Transverse colon (tissue), 4 donors: ENCODE measurements at regions not wholly inside any gene's neighbourhood (a gene's known extent, or its start where the extent isn't known, plus 50 kb on each side); places are given as distances from the start of the nearest gene placed in this dataset.

Experiments
- CTCF ChIP-seq, 5 experiments: fragments of 200-600 bp in 3 of 5; fragments of 450-650 bp in 2 of 5; sonication (generic) in 3 of 5; IDR thresholded peaks; 1 replicate in 2 of 5; 2 replicates in 3 of 5; pipeline ENCODE4 v1.5.1; 2016 to 2017; ENCODE audit warnings: antibody characterized with exemption in 5 of 5, inconsistent platforms in 3 of 5, mild to moderate bottlenecking in 2 of 5, moderate library complexity in 1 of 5
- EP300 ChIP-seq: sonication (generic); formaldehyde crosslinking; IDR thresholded peaks from one replicate; pipeline ENCODE4 v1.6.1; 2017; ENCODE audit warnings: antibody characterized with exemption, low read depth
- POLR2A ChIP-seq: fragments of 450-650 bp; IDR thresholded peaks from one replicate; pipeline ENCODE4 v1.6.1; 2016; ENCODE audit warnings: antibody characterized with exemption, mild to moderate bottlenecking, moderate library complexity
- POLR2AphosphoS5 ChIP-seq, 3 donors: sonication (generic); formaldehyde crosslinking; IDR thresholded peaks; one replicate each; pipeline ENCODE4 v1.6.1; 2016; ENCODE audit warnings: antibody characterized with exemption in 3 of 3

DNA sequence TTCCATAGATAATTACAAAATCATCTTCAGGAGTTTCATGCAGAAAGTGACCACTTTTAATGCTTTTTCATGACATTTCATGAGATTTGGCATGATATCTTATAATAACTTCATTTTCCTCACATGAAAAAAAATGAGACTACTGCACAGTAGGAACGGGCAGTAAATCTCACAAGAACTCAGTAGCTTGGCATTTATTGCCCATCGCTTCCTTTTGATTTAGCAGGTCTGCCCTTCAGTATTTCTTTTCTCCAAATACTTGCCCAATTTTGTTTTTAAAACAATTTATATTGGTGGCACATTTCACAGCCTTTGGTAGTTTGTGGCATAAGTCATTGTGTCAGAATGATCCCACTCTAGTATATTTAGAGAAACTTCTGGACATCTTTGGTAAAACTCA, 711.8 kb upstream of the CHD1 start:
- TF ChIP-seq POLR2AphosphoS5 (IDR thresholded peaks at IDR 0.05): no peak
- no peak for TF ChIP-seq CTCF (IDR thresholded peaks at IDR 0.05)
- no peak for TF ChIP-seq EP300
- TF ChIP-seq POLR2A: no peak
